OCI-LY7 (cell line): ENCODE measurements at regions not wholly inside any gene's neighbourhood (a gene's known extent, or its start where the extent isn't known, plus 50 kb on each side); places are given as distances from the start of the nearest gene placed in this dataset.

Experiments used
- EZH2phosphoT487 ChIP-seq: fragments of 200-600 bp; sonication (generic); IDR thresholded peaks from 2 replicates; pipeline ENCODE4 v1.6.1; 2018; ENCODE audit warnings: low read depth, borderline replicate concordance, mild to moderate bottlenecking, mixed run types, antibody characterized with exemption, low read length, moderate library complexity, mixed read lengths
- TF ChIP-seq, protein P1 (sequence below): fragments of 200-600 bp; sonication (generic); conservative IDR thresholded peaks from 2 replicates; pipeline ENCODE4 v1.5.1; 2014; ENCODE audit warnings: mild to moderate bottlenecking, antibody characterized with exemption, low read length, moderate library complexity, mixed read lengths

DNA sequence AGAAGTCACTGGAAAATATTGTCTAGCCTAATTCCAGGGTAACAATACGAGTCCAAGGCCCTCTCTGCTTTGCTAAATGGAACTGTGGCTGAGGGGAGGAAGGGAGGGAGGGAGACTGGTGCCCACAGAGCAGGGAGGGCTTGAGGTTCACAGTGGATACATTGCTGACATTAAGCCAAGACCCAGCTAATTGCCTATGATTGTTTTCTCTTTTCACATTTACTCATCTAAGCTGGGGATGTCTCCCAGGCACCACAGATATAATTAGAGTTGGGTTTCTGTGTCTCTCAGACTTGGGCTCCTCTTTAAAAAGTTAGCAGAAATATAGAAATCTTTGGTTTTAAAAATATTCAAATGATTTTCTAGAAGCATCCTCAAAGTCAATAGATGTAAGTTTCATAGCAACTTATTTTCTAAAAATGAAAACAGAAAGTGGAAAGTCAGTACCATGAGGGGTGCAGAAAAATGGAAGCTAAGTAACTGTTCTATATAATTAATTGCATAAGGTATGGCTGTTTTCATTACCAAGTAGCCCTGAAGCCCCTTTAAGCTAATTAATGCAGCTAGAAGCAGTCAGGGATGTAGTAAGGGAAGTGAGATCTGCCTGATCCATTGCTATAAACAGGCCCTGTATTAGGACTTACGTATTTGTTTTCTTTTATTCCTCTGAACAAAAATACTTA, 259.8 kb downstream of the NDUFS4 start:
- TF ChIP-seq, protein P1, sequence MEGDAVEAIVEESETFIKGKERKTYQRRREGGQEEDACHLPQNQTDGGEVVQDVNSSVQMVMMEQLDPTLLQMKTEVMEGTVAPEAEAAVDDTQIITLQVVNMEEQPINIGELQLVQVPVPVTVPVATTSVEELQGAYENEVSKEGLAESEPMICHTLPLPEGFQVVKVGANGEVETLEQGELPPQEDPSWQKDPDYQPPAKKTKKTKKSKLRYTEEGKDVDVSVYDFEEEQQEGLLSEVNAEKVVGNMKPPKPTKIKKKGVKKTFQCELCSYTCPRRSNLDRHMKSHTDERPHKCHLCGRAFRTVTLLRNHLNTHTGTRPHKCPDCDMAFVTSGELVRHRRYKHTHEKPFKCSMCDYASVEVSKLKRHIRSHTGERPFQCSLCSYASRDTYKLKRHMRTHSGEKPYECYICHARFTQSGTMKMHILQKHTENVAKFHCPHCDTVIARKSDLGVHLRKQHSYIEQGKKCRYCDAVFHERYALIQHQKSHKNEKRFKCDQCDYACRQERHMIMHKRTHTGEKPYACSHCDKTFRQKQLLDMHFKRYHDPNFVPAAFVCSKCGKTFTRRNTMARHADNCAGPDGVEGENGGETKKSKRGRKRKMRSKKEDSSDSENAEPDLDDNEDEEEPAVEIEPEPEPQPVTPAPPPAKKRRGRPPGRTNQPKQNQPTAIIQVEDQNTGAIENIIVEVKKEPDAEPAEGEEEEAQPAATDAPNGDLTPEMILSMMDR, result no peak
- no peak for TF ChIP-seq EZH2phosphoT487
